ENCODE measurements at regions not wholly inside any gene's neighbourhood (a gene's known extent, or its start where the extent isn't known, plus 50 kb on each side); places are given as distances from the start of the nearest gene placed in this dataset.

DNA sequence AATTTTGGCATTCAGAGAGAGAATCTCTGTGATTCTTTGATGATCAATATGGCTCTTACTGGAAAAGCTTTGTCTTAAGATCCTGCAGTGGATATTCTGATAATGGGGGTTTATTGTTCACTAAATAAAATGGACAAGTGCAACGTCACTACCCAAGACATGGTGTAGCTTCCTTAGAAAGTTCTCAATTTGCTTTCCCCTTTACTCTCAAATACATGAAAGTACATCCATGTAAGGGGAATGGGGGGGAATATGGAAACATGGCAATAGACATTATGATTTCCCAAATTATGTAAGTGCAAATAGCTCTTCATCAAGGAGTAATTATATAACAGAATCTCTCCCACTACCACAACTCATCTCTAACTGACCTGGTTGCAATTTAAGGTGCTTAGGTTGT lies 126.3 kb upstream of the DPYD start:
- no peak for DNase-seq (ENCODE audit: low read depth in 1 of 2, low spot score in 1 of 2)

DNA sequence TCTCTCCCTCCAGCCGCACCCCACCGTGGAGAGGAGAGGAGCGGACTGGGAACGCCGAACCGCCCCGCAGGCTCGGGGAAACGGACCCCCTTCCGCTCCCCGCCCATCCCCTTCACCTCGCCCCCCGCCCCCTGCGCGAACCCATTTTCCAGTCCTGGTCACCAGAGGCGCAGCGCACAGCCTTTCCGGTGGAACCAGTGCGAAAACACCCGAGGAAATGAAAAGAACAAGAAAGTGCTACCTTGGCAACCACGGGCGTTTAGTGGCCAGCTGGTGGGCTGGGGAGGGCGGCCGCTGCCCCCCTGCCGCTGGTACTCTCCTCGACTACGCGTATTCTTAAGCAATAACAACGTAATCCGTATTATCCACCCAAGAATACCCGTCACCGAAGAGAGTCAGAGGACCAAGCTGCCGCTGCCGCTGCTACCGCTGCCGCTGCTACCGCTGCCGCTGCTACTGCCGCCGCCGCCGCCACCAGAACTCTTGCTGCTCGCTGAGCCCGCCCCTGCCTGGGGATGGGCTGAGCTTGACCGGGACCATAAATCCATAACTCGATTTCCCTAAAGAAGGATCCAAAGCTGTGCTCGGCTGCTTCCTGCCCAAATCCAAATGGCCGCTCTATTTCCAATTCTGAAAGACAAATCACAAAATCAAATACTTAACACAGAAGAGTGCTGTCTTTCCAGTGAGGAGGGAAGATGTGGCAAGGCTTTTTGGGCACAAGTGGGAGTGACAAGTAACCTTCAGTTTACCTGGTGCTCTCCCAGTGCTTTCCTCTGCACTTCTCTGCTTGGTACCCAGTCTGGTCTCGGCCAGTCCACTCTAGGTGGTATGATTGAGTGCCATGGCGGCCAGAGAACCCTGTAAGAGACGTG lies 125.2 kb upstream of the DPYD start:
- no peak for DNase-seq (ENCODE audit: low read depth in 1 of 2, low spot score in 1 of 2)

DNA sequence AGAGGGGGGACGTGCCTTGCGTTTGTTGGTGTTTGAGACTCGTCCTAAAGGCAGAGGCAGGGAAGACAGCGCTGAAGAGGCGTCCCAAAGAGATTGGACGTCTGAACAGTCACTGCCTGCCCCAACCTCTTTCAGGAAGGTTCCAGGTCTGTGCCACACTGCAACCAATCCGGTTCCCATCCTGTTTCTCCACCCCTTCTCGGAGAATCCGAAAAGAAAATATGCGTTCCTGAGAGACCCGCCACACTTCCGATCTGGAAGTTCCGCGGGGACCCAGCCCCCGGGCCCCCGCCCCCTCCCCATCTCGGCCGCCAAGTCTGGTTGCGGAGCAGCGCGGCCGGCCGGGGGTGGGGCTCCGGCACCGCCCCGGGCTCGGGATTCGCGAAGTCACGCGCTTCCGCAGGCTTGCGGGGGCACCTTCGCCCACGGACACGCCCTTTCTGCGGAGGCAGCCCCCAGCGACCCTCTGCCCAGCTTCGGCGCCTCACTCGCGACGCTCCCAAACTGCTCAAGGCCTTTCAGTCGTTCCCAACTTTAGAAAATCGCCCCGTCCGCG lies 124.5 kb upstream of the DPYD start:
- no peak for DNase-seq (ENCODE audit: low read depth in 1 of 2, low spot score in 1 of 2)

- DNase-seq (ENCODE audit: low read depth in 1 of 2, low spot score in 1 of 2), result no peak
Observed at GRCh38 chr1:98044766-98045165, 123.9 kb upstream of the DPYD start.

- no peak for DNase-seq (ENCODE audit: low read depth in 1 of 2, low spot score in 1 of 2)
Observed at GRCh38 chr1:98044071-98044697, 123.3 kb upstream of the DPYD start.

DNA sequence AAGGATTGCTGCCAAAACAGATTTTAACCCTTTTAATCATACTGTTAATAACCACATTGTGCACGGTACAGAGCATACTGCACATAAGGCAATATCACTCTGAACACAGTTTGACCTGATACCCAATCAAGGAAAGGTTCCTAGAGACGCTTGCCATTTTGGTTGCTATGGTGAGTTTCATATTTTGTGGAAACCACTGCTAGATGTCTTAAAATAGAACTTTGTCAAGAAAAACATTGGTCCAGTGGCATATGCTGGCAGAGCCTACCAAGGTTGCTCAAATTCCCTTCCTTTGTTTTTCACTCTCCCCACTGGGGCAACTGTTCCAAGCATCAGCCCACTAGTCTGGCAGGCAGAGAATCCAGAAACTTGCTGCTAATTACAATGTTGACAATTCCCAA lies 114.8 kb upstream of the DPYD start:
- no peak for DNase-seq (ENCODE audit: low read depth in 1 of 2, low spot score in 1 of 2)

GRCh38 chr1:98034505-98034904 lies 113.7 kb upstream of the DPYD start:
- DNase-seq (ENCODE audit: low read depth in 1 of 2, low spot score in 1 of 2), result no peak

DNA sequence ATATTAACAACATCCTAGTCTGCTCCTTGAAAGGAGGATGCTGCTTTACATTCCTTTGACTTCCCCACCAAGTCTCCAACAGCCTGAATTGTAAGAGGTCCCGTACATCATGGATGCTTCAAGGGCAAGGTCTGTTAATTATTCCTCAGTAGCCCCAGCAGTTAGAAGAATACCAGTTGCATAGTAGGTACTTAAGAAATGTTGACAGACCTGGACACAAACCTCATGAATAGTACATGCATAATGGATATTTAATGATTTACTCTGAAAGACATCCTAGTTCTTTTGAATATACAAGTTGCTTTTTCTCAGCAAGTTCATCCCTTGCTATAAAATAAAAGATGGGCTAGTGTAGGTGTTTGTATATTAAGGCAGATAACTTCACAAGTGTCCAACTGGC lies 112.1 kb upstream of the DPYD start:
- no peak for DNase-seq (ENCODE audit: low read depth in 1 of 2, low spot score in 1 of 2)

GRCh38 chr1:98030976-98031375 lies 110.1 kb upstream of the DPYD start:
- no peak for DNase-seq (ENCODE audit: low read depth in 1 of 2, low spot score in 1 of 2)

- no peak for DNase-seq (ENCODE audit: low read depth in 1 of 2, low spot score in 1 of 2)
Observed at GRCh38 chr1:98030483-98030882, 109.6 kb upstream of the DPYD start.

GRCh38 chr1:98028800-98029199 lies 108.0 kb upstream of the DPYD start:
- no peak for DNase-seq (ENCODE audit: low read depth in 1 of 2, low spot score in 1 of 2)

DNA sequence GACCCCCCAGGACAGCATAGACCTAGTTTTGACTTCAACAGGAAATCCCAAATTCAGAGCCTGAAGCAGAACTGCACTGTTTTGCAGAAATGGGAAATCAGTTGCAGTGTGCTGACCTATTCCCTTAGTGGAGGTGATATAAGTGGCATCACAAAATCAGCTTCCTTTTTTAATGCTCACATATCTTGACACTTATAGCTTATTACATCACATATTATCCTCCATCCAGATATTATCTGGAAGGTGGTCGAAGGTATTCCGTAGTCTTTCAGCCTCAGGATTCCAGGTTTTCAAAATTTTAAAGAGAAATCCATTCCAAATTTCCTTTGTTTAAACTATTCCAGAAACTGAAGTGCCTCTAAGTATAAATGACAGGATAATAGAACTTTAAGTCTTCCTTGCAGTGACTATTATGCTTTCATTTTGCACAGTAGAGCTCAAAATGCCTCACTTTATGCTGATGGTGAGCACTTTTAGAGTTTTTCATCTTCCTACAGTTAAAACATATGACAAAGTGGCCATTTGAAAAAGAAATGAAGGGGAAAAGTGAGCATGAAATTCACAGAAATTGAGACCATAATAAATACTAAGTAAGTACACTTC lies 106.4 kb upstream of the DPYD start:
- DNase-seq (ENCODE audit: low read depth in 1 of 2, low spot score in 1 of 2), result no peak

GRCh38 chr1:98025858-98026257 lies 105.0 kb upstream of the DPYD start:
- no peak for DNase-seq (ENCODE audit: low read depth in 1 of 2, low spot score in 1 of 2)

GRCh38 chr1:98021126-98021525 lies 100.3 kb upstream of the DPYD start:
- DNase-seq (ENCODE audit: low read depth in 1 of 2, low spot score in 1 of 2), result no peak

DNA sequence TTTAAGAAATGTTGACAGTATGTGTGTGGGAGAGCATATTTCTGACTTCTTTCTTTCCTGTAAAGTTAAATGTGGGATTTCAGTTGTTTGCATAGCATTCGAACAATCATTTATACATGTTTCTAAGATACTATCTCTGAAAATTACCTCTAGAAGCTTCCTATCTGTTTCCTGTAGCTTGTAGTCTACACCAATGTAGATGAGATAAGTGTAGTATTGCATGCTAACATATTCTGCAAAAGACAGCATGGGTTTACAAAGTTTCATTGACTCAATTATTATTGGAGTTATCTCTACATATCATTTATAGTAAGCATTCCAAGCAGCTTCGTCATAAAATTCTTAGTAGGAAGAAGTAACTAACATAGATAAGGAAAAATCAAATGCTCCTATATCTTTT lies 98.9 kb upstream of the DPYD start:
- DNase-seq (ENCODE audit: low read depth in 1 of 2, low spot score in 1 of 2), result no peak

DNA sequence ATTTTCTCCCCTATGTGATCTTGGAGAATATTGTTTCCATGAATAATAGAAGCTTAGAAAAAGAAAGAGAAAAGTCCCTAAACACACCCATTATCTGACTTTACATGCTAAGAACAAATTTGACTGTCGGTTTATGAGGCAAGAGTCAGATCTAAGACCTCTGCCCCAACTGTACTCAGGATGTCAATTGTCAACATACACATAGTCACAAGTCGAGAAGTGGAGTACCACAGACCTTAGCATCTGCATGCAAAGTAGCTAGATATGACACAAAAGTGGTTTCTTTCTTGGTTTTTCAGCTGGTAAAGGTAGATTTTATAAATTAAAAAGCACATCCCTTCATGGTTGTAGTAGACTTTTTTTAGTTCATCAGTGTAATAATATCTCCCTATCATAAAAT lies 97.2 kb upstream of the DPYD start:
- DNase-seq (ENCODE audit: low read depth in 1 of 2, low spot score in 1 of 2), result no peak

GRCh38 chr1:98017184-98017583 lies 96.3 kb upstream of the DPYD start:
- DNase-seq (ENCODE audit: low read depth in 1 of 2, low spot score in 1 of 2), result no peak

- no peak for DNase-seq (ENCODE audit: low read depth in 1 of 2, low spot score in 1 of 2)
Observed at GRCh38 chr1:98008373-98008772, 87.5 kb upstream of the DPYD start.

- no peak for DNase-seq (ENCODE audit: low read depth in 1 of 2, low spot score in 1 of 2)
Observed at GRCh38 chr1:98005326-98006010, 84.6 kb upstream of the DPYD start.

DNA sequence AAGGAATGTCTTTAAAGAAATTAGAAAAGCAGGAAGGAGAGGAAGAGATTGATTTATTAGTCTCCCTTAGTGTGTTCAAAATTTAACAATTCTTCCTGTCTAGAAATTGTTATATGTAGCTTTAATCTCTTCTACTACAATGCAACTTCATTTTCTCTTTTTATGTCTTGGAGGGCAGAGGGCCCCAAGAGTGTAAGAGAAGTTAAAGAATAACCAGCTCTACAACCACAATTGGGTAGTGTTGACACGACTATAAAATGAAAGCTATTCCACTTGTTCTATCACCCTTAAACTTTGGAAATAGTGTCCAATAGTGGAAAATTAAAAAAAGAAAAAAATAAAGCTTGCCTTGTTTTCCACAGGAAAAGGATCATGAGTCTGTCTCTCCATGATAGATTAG lies 82.6 kb upstream of the DPYD start:
- no peak for DNase-seq (ENCODE audit: low read depth in 1 of 2, low spot score in 1 of 2)

DNA sequence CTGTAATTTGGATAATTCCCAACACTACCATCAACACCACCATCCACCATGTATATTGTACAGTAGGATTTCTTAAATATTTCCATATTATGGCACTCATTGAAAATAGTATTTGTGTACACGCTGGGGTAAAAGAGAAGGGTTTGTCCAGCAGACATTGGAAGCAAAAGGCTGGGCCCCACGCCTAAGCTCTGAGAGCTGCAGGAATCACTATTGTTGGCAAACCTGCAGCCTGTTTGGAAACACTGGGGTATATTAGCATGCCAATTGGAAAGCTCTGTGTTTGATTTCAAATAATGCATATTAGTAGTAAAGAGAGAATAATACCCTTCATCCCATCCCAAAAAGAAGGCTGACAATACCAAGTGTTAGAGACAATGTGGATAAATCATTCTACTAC lies 81.5 kb upstream of the DPYD start:
- no peak for DNase-seq (ENCODE audit: low read depth in 1 of 2, low spot score in 1 of 2)

DNA sequence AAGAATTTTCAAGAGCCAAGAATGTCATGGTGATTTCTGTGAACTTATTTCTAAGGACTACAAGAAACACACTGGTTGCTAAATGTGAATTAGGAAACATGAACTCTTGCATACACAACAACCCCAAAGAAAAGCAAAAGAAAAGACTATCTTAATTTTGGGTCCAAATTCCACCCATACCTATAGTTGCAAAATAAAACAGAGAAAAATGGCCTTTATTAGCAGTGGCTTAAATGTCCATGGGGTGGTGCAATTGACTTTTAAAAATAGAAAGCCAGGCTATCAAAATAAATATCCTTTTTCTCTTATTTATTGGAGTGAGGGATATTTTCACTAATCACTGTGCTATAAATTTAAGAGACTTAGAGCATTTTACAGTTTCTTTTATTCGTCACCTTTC lies 80.9 kb upstream of the DPYD start:
- no peak for DNase-seq (ENCODE audit: low read depth in 1 of 2, low spot score in 1 of 2)
